ENCODE measurements at regions not wholly inside any gene's neighbourhood (a gene's known extent, or its start where the extent isn't known, plus 50 kb on each side); places are given as distances from the start of the nearest gene placed in this dataset.
A peak's percentile ranks its signal among the peaks of the same experiment; 100 is the strongest.
"Not testable (repeated sequence)": the region's sequence is repeated elsewhere in the genome, so short reads cannot be mapped to it uniquely, and the experiment has no call there.

DNA sequence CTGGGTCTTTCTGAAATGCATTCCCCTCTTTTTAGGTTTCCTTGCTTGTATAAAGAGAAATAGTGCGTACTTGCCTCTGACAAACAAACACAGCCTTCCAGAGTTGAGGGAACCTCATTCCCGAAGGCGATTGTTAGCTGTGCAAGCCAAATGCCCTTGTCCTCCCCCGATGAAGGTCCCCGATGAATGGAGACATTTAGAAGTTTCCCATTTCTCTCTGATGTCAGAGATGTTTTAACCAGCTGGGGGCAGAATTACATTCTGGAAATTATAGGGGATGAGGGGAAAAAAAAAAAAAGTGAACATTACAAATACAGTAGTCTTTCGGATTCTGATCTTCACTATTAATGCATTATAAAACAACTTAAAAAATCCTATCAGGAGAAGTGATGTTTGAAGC, 366.8 kb downstream of the VRK1 start:
- no peaks in the 10 kb centered on the region for H3K4me1 Mint-ChIP-seq
- H3K27ac Mint-ChIP-seq: no peak overlapping the region
- DNase-seq (ENCODE audit: low spot score in 2 of 2) (no peak), ATAC-seq (ENCODE audit: low read depth) (no peak)
- peaks cover 2% of the 10 kb centered on the region for H3K9me3 Mint-ChIP-seq
- H3K27me3 Mint-ChIP-seq: no peaks in the 10 kb centered on the region
- H3K36me3 Mint-ChIP-seq: no peaks in the 10 kb centered on the region
- H3K4me3 Mint-ChIP-seq: no peak overlapping the region

DNA sequence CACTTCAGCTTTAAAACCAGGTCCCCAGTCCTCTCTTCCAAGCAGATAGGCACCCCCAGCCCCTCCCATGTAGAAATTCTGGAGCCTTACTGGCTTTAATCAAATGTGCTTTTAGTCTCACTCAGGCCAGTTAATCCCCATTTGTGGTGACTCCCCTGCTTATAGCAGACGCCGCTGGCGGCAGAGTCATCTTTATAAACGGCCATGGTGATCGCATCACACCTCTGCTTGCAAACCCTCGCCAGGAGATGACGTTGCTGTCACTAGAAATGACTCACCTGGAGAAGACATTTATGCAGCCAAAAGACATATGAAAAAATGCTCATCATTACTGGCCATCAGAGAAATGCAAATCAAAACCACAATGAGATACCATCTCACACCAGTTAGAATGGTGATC, 369.3 kb downstream of the VRK1 start:
- Mint-ChIP-seq H3K27me3 (no peaks in the 10 kb centered on the region), H3K4me3 (no peak overlapping the region), H3K36me3 (no peaks in the 10 kb centered on the region), H3K4me1 (no peaks in the 10 kb centered on the region), H3K9me3 (no peaks in the 10 kb centered on the region), H3K27ac (no peak overlapping the region)
- DNase-seq (ENCODE audit: low spot score in 2 of 2): no peak
- no peak for ATAC-seq (ENCODE audit: low read depth)

DNA sequence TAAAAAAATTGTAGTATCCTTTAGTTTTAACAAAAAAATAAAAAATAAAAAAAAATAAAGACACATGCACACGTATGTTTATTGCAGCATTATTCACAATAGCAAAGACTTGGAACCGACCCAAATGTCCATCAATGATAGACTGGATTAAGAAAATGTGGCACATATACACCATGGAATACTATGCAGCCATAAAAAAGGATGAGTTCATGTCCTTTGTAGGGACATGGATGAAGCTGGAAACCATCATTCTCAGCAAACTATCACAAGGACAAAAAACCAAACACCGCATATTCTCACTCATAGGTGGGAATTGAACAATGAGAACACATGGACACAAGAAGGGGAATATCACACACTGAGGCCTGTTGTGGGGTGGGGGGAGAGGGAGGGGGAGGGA, 370.4 kb downstream of the VRK1 start:
- not testable (repeated sequence) for DNase-seq (ENCODE audit: low spot score in 2 of 2); H3K27ac Mint-ChIP-seq; H3K9me3 Mint-ChIP-seq; H3K4me3 Mint-ChIP-seq; H3K36me3 Mint-ChIP-seq; ATAC-seq (ENCODE audit: low read depth); H3K27me3 Mint-ChIP-seq; H3K4me1 Mint-ChIP-seq

DNA sequence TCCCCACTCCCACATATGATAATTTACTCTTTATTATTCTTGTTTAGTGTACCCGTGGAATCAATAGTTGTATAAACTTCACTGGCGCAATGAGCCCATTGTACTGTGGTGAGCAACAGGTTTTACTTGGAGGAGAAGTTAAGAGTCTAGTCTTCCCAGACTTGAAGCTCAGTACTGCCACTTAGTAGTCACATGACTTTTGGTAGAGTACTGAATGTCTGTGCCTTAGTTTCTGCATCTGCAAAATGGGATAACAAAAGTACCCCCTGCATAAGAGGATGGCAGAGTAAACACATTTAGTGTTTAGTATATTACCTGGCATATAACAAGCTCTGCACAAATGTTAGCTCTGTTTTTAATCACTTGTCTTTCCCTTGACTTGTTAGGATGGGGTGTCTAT, 375.5 kb downstream of the VRK1 start:
- peaks cover 3% of the 10 kb centered on the region for H3K9me3 Mint-ChIP-seq
- H3K27ac Mint-ChIP-seq: no peak overlapping the region
- H3K36me3 Mint-ChIP-seq: no peaks in the 10 kb centered on the region
- peaks cover 5% of the 10 kb centered on the region for H3K4me1 Mint-ChIP-seq
- ATAC-seq (ENCODE audit: low read depth): no peak
- no peak overlapping the region for H3K4me3 Mint-ChIP-seq
- H3K27me3 Mint-ChIP-seq: no peaks in the 10 kb centered on the region
- DNase-seq (ENCODE audit: low spot score in 2 of 2): no peak

DNA sequence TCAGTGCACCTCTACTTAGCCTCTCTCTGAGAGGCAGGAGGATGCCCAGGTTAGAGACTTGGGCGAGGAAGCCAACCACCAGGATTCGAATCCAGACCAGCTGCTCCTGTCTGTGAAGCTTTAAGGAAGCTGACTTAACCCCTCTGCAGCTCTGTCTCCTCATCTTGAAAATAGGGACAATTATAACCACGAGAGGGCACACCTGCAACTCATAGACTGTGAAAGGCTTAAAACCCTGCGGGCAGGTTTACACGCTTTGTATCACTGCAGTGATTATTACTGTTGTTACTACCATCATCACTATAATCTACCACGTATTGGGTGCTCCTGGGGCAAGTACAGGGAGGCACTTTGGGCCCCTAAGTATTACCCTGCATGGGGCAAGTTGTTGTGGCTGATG, 379.8 kb downstream of the VRK1 start:
- Mint-ChIP-seq H3K9me3 (peaks cover 8% of the 10 kb centered on the region), H3K4me1 (peaks cover 21% of the 10 kb centered on the region), H3K27ac (peak overlapping the region; percentile 92), H3K27me3 (no peaks in the 10 kb centered on the region), H3K36me3 (no peaks in the 10 kb centered on the region), H3K4me3 (no peak overlapping the region)
- ATAC-seq (ENCODE audit: low read depth) (peak; percentile 30), DNase-seq (ENCODE audit: low spot score in 2 of 2) (no peak)

DNA sequence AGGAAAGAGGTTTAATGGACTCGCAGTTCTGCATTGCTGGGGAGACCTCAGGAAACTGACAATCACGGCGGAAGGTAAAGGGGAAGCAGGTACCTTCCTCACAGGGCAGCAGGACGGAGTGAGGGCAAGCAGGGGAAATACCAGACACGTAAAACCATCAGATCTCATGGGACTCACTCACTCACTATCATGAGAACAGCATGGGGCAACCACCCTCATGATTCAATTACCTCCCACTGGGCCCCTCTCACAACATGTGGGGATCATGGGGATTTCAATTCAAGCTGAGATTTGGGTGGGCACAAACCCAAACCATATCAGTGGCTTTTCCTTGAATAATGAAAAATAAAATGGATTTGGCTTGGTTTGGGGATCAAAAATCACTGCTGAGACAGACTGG, 380.5 kb downstream of the VRK1 start:
- ATAC-seq (ENCODE audit: low read depth) (peak; percentile 91), DNase-seq (ENCODE audit: low spot score in 2 of 2) (peak in 1 of 2 donors; percentile 47)
- peaks cover 21% of the 10 kb centered on the region for H3K4me1 Mint-ChIP-seq
- no peaks in the 10 kb centered on the region for H3K27me3 Mint-ChIP-seq
- no peak overlapping the region for H3K4me3 Mint-ChIP-seq
- H3K36me3 Mint-ChIP-seq: no peaks in the 10 kb centered on the region
- H3K27ac Mint-ChIP-seq: peak overlapping the region; percentile 92
- peaks cover 5% of the 10 kb centered on the region for H3K9me3 Mint-ChIP-seq

DNA sequence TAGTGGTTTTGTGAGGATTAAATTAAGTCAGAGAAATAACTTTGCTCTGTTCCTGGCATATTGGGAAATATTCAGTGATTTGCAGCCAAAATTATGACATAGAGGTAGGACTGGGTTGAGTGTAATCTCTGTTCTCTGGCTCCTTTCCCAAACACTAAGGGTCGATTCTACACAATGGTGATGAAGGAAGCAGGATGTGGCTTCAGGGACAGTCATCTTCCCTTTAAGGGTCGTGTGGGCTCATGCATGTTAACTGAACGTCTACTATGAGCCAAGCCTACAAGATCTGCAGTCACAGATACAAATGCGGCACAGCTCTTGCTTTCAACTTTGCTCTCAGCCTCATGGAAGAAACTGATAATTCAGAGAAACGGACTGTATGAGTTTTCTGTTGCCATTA, 381.6 kb downstream of the VRK1 start:
- peaks cover 21% of the 10 kb centered on the region for H3K4me1 Mint-ChIP-seq
- no peak for DNase-seq (ENCODE audit: low spot score in 2 of 2)
- H3K27ac Mint-ChIP-seq: peak overlapping the region; percentile 92
- no peaks in the 10 kb centered on the region for H3K27me3 Mint-ChIP-seq
- H3K4me3 Mint-ChIP-seq: no peak overlapping the region
- no peaks in the 10 kb centered on the region for H3K36me3 Mint-ChIP-seq
- ATAC-seq (ENCODE audit: low read depth): no peak
- peaks cover 5% of the 10 kb centered on the region for H3K9me3 Mint-ChIP-seq

DNA sequence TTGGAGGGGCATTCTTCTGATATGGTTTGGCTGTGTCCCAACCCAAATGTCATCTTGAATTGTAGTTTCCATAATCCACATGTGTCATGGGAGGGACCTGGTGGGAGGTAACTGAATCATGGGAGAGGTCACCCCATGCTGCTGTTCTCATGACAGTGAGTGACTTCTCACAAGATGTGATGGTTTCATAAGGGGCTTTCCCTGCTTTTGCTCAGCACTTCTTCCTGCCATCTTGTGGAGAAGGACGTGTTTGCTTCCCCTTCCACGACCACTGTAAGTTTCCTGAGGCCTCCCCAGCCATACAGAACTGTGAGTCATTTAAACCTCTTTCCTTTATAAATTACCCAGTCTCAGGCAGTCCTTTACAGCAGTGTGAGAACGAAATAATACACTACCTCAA, 382.4 kb downstream of the VRK1 start:
- H3K4me3 Mint-ChIP-seq: no peak overlapping the region
- DNase-seq (ENCODE audit: low spot score in 2 of 2) (no peak), ATAC-seq (ENCODE audit: low read depth) (peak; percentile 14)
- peak overlapping the region; percentile 92 for H3K27ac Mint-ChIP-seq
- H3K36me3 Mint-ChIP-seq: no peaks in the 10 kb centered on the region
- H3K9me3 Mint-ChIP-seq: peaks cover 5% of the 10 kb centered on the region
- peaks cover 21% of the 10 kb centered on the region for H3K4me1 Mint-ChIP-seq
- no peaks in the 10 kb centered on the region for H3K27me3 Mint-ChIP-seq

DNA sequence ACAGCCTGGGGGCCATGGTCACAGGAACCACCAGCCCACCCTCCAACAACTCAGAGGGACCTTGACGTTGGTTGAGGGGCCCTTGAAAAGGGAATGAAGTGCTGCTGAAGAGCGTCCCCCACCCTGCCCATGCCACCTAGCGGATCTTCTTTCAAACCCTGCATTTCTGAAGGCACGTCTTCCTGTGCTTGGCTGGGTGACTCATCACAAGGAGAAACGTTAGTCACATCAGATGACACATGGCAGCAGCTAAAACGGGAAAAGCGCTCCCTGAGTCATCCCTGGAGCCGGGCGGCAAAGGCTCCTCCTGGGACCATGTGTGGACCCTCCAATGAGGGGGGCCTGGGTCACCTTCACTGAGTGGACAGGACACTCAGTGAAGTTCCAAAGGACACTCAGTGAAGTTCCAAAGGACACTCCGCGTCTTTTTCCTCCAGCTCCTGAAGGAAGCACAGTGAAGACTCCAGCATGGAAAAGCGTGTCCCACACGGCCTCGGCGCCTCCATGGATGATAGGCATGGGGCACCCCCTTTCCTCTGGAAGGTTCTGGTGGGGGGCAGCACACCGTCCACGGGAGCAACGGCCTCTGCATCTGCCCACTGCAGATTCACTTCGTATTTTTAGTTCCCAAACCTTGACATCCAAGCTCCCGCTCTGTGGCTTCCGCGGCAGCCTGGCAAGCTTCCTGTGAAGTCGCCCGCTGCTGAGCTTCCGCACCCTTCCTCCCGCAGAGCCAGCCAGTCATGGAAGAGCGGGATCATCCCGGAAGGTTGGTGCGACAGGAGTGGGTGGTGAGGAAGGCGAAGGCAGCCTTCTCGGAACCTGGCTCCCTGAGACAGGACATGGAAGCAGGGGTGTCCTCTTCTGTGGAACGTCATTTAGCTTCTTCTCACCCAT, 383.4 kb downstream of the VRK1 start:
- Mint-ChIP-seq H3K4me1 (peaks cover 21% of the 10 kb centered on the region), H3K4me3 (no peak overlapping the region), H3K27me3 (peaks cover 2% of the 10 kb centered on the region), H3K27ac (no peak overlapping the region), H3K36me3 (no peaks in the 10 kb centered on the region), H3K9me3 (peaks cover 5% of the 10 kb centered on the region)
- DNase-seq (ENCODE audit: low spot score in 2 of 2) (no peak), ATAC-seq (ENCODE audit: low read depth) (no peak)

DNA sequence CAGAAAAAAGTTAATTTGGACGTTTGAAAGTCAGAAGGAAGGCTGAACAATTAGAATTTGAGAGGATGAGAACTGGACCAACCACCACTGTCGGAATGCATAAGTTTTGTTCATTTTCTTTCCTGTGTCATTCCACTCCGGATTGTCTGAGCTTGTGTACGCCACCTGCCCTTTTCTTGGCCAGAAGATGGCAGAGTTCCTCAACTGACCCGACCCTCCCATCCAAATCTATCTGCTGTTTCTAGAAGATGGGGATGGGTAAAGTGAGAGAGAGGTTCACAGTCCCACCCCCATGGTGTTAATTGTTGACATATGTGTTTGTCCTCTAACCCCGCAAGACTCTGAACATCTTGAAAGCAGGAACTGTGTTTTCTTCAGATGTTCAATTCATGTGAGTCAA, 388.0 kb downstream of the VRK1 start:
- H3K27ac Mint-ChIP-seq: no peak overlapping the region

DNA sequence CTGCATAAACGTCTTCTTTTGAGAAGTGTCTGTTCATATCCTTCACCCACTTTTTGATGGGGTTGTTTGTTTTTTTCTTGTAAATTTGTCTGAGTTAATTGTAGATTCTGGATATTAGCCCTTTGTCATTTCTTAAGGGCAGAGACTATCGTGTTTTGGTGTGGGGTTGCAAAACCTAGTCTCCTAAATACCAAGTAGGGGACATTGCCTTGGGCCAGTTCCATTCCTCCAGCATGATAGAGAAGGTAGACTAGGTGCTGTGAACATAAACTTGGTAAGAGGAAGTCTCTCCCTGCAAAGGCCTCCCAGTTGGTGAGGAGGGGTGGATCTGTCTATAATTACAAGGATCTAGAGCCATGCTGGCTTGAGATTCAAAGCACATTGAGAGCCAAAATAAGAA, 390.7 kb downstream of the VRK1 start:
- Mint-ChIP-seq H3K27ac (no peak overlapping the region), H3K9me3 (no peaks in the 10 kb centered on the region), H3K4me3 (no peak overlapping the region), H3K4me1 (no peaks in the 10 kb centered on the region), H3K27me3 (peaks cover 2% of the 10 kb centered on the region), H3K36me3 (no peaks in the 10 kb centered on the region)
- ATAC-seq (ENCODE audit: low read depth) (no peak), DNase-seq (ENCODE audit: low spot score in 2 of 2) (no peak)

More for the DNA sequence above, 388.0 kb downstream of the VRK1 start:
- no peaks in the 10 kb centered on the region for H3K36me3 Mint-ChIP-seq
- no peak for DNase-seq (ENCODE audit: low spot score in 2 of 2)
- ATAC-seq (ENCODE audit: low read depth): no peak
- H3K9me3 Mint-ChIP-seq: peaks cover 5% of the 10 kb centered on the region
- peaks cover 2% of the 10 kb centered on the region for H3K27me3 Mint-ChIP-seq
- peaks cover 5% of the 10 kb centered on the region for H3K4me1 Mint-ChIP-seq
- no peak overlapping the region for H3K4me3 Mint-ChIP-seq

DNA sequence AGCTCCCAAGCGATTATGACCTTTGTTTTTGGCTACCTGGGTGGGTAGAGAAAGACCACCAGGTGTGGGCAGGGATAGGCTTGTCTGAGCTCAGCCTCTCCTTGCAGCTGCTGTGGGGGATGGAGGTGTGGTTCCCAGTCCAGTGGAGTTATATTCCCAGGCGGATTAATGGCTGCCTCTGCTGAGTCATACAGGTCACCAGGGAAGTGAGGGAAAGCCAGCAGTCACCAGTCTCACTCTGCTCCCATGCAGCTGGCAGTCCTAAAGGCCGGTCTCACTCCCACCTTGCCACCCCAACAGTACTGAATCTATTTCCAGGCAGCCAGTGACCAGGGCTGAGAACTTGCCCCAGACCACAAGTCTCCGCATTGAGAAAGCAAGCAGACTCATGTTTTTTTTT, 399.2 kb downstream of the VRK1 start:
- no peak overlapping the region for H3K4me3 Mint-ChIP-seq
- H3K27ac Mint-ChIP-seq: no peak overlapping the region
- DNase-seq (ENCODE audit: low spot score in 2 of 2) (no peak), ATAC-seq (ENCODE audit: low read depth) (no peak)
- H3K4me1 Mint-ChIP-seq: no peaks in the 10 kb centered on the region
- H3K36me3 Mint-ChIP-seq: no peaks in the 10 kb centered on the region
- H3K9me3 Mint-ChIP-seq: peaks cover 14% of the 10 kb centered on the region
- peaks cover 2% of the 10 kb centered on the region for H3K27me3 Mint-ChIP-seq

DNA sequence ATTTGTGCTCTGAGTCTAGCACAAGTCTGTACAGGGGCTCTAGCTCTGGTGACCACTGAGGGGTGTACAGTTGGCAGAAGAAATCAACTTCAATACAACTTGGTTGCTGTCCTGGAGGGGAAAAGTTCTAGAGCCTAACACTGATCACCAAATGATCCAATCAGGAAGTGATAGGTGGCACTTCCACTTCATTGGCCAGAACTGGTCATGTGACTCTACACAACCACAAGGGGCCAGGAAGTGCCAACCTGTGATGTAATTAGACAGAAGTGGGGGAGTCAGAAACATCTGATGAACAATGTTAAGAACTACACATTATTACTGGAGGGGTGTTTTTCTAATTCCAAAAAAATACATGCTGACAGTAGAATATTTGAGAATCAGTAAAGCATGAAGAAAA, 401.6 kb downstream of the VRK1 start:
- H3K36me3 Mint-ChIP-seq: no peaks in the 10 kb centered on the region
- H3K4me3 Mint-ChIP-seq: no peak overlapping the region
- H3K27me3 Mint-ChIP-seq: peaks cover 4% of the 10 kb centered on the region
- peaks cover 11% of the 10 kb centered on the region for H3K9me3 Mint-ChIP-seq
- no peaks in the 10 kb centered on the region for H3K4me1 Mint-ChIP-seq
- H3K27ac Mint-ChIP-seq: no peak overlapping the region
- DNase-seq (ENCODE audit: low spot score in 2 of 2) (no peak), ATAC-seq (ENCODE audit: low read depth) (no peak)

DNA sequence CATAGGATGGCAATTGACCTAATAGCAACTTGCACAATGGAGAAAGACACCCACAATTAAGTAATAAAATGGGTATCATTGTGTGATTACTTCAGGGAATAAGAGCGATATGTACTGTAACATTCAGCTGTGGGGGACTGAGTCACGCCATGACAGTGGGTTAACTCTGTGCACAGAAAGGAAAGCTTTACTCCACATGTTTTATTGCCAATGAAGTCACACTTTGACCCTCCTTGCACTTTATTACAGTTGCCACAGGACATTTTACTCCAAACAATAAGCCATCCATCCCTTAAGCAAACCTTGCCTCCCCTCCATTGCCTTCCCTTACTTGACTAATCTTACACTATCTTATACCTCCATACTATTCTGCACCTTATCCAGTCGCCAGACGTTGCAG, 403.1 kb downstream of the VRK1 start:
- H3K27ac Mint-ChIP-seq: no peak overlapping the region
- peaks cover 7% of the 10 kb centered on the region for H3K9me3 Mint-ChIP-seq
- ATAC-seq (ENCODE audit: low read depth) (no peak), DNase-seq (ENCODE audit: low spot score in 2 of 2) (no peak)
- H3K27me3 Mint-ChIP-seq: peaks cover 6% of the 10 kb centered on the region
- H3K36me3 Mint-ChIP-seq: no peaks in the 10 kb centered on the region
- no peaks in the 10 kb centered on the region for H3K4me1 Mint-ChIP-seq
- H3K4me3 Mint-ChIP-seq: no peak overlapping the region

DNA sequence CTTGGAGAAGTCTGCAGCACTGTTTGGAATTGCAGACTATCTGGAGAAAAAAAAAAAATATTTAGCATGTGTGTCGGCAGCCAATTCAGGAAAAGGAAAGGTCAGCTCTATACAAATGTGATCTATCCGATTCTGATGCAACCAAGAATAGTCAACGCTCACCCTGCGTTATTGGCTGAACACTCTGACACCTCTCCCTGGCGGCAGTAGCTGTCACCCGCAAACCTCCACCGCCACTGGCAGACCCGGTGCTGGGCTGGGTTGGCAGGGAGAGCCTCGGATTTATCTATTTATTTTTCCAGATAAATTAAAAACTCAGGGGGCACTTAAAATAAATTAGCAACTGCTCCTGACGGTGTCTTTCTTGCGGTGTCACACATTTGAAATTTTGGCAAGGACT, 409.7 kb downstream of the VRK1 start:
- H3K36me3 Mint-ChIP-seq: no peaks in the 10 kb centered on the region
- H3K27me3 Mint-ChIP-seq: peaks cover 8% of the 10 kb centered on the region
- no peak for DNase-seq (ENCODE audit: low spot score in 2 of 2)
- no peak overlapping the region for H3K27ac Mint-ChIP-seq
- peaks cover 2% of the 10 kb centered on the region for H3K9me3 Mint-ChIP-seq
- no peaks in the 10 kb centered on the region for H3K4me1 Mint-ChIP-seq
- H3K4me3 Mint-ChIP-seq: no peak overlapping the region
- ATAC-seq (ENCODE audit: low read depth): no peak
